ENCODE measurements at regions not wholly inside any gene's neighbourhood (a gene's known extent, or its start where the extent isn't known, plus 50 kb on each side); places are given as distances from the start of the nearest gene placed in this dataset.

DNA sequence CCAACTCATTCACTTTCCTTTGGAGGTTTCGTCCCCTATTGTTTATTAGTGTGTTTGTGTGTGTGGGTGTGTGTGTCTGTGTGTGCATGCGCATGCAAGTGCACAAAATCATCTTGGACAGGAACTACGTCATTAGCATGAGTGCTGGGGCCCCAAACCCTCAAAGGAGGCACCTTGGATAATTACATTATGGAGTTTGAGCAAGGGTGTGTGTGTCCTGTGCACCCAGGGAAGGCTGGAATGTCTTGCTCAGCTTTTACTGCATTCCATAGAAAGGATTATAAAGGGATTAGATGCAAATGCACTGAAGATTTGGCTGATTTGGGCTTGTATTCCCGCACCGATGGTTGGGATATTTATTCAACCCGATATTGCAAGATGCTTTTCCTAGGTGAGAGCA, 203.4 kb upstream of the NAV2 start:
- H3K4me1 ChIP-seq (ENCODE audit: insufficient read depth, poor library complexity, severe bottlenecking): no peaks in the 10 kb centered on the region
- TF ChIP-seq, protein P1, sequence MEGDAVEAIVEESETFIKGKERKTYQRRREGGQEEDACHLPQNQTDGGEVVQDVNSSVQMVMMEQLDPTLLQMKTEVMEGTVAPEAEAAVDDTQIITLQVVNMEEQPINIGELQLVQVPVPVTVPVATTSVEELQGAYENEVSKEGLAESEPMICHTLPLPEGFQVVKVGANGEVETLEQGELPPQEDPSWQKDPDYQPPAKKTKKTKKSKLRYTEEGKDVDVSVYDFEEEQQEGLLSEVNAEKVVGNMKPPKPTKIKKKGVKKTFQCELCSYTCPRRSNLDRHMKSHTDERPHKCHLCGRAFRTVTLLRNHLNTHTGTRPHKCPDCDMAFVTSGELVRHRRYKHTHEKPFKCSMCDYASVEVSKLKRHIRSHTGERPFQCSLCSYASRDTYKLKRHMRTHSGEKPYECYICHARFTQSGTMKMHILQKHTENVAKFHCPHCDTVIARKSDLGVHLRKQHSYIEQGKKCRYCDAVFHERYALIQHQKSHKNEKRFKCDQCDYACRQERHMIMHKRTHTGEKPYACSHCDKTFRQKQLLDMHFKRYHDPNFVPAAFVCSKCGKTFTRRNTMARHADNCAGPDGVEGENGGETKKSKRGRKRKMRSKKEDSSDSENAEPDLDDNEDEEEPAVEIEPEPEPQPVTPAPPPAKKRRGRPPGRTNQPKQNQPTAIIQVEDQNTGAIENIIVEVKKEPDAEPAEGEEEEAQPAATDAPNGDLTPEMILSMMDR (IDR thresholded peaks at IDR 0.05; ENCODE audit: poor library complexity, severe bottlenecking): no peak
- ATAC-seq (ENCODE audit: low read depth): no peak
- H3K27me3 ChIP-seq (ENCODE audit: insufficient read depth, poor library complexity, severe bottlenecking): no peaks in the 10 kb centered on the region
- H3K9me3 ChIP-seq (ENCODE audit: severe bottlenecking): no peaks in the 10 kb centered on the region
- no peak for DNase-seq (ENCODE audit: low spot score)
- H3K36me3 ChIP-seq (ENCODE audit: low read depth): no peaks in the 10 kb centered on the region
- H3K4me3 ChIP-seq (ENCODE audit: severe bottlenecking): no peak overlapping the region
- no peak overlapping the region for H3K27ac ChIP-seq (ENCODE audit: poor library complexity, severe bottlenecking)

- H3K36me3 ChIP-seq (ENCODE audit: low read depth): no peaks in the 10 kb centered on the region
- ATAC-seq (ENCODE audit: low read depth): peak; percentile 82
- no peak for DNase-seq (ENCODE audit: low spot score)
- H3K27ac ChIP-seq (ENCODE audit: poor library complexity, severe bottlenecking): no peak overlapping the region
- TF ChIP-seq, protein P1 (IDR thresholded peaks at IDR 0.05; ENCODE audit: poor library complexity, severe bottlenecking): no peak
- no peaks in the 10 kb centered on the region for H3K9me3 ChIP-seq (ENCODE audit: severe bottlenecking)
- no peaks in the 10 kb centered on the region for H3K27me3 ChIP-seq (ENCODE audit: insufficient read depth, poor library complexity, severe bottlenecking)
- no peaks in the 10 kb centered on the region for H3K4me1 ChIP-seq (ENCODE audit: insufficient read depth, poor library complexity, severe bottlenecking)
- H3K4me3 ChIP-seq (ENCODE audit: severe bottlenecking): no peak overlapping the region
Measured at GRCh38 chr11:19508165-19508564, 204.5 kb upstream of the NAV2 start.

- ATAC-seq (ENCODE audit: low read depth): no peak
- DNase-seq (ENCODE audit: low spot score): no peak
- TF ChIP-seq, protein P1 (IDR thresholded peaks at IDR 0.05; ENCODE audit: poor library complexity, severe bottlenecking): no peak
- H3K4me3 ChIP-seq (ENCODE audit: severe bottlenecking): no peak overlapping the region
- H3K27ac ChIP-seq (ENCODE audit: poor library complexity, severe bottlenecking): no peak overlapping the region
- no peaks in the 10 kb centered on the region for H3K4me1 ChIP-seq (ENCODE audit: insufficient read depth, poor library complexity, severe bottlenecking)
- H3K36me3 ChIP-seq (ENCODE audit: low read depth): no peaks in the 10 kb centered on the region
- H3K27me3 ChIP-seq (ENCODE audit: insufficient read depth, poor library complexity, severe bottlenecking): no peaks in the 10 kb centered on the region
- no peaks in the 10 kb centered on the region for H3K9me3 ChIP-seq (ENCODE audit: severe bottlenecking)
Measured at GRCh38 chr11:19506816-19507486, 205.7 kb upstream of the NAV2 start.

GRCh38 chr11:19502691-19503253, 209.9 kb upstream of the NAV2 start:
- TF ChIP-seq, protein P1 (IDR thresholded peaks at IDR 0.05; ENCODE audit: poor library complexity, severe bottlenecking): no peak
- H3K4me3 ChIP-seq (ENCODE audit: severe bottlenecking): no peak overlapping the region
- no peaks in the 10 kb centered on the region for H3K27me3 ChIP-seq (ENCODE audit: insufficient read depth, poor library complexity, severe bottlenecking)
- no peak overlapping the region for H3K27ac ChIP-seq (ENCODE audit: poor library complexity, severe bottlenecking)
- ATAC-seq (ENCODE audit: low read depth): no peak
- no peaks in the 10 kb centered on the region for H3K4me1 ChIP-seq (ENCODE audit: insufficient read depth, poor library complexity, severe bottlenecking)
- H3K9me3 ChIP-seq (ENCODE audit: severe bottlenecking): no peaks in the 10 kb centered on the region
- DNase-seq (ENCODE audit: low spot score): no peak
- H3K36me3 ChIP-seq (ENCODE audit: low read depth): no peaks in the 10 kb centered on the region

GRCh38 chr11:19501631-19502030, 211.0 kb upstream of the NAV2 start:
- Histone ChIP-seq H3K27ac (ENCODE audit: poor library complexity, severe bottlenecking) (no peak overlapping the region), H3K27me3 (ENCODE audit: insufficient read depth, poor library complexity, severe bottlenecking) (no peaks in the 10 kb centered on the region), H3K4me1 (ENCODE audit: insufficient read depth, poor library complexity, severe bottlenecking) (no peaks in the 10 kb centered on the region), H3K4me3 (ENCODE audit: severe bottlenecking) (no peak overlapping the region), H3K9me3 (ENCODE audit: severe bottlenecking) (no peaks in the 10 kb centered on the region), H3K36me3 (ENCODE audit: low read depth) (no peaks in the 10 kb centered on the region)
- ATAC-seq (ENCODE audit: low read depth) (no peak), DNase-seq (ENCODE audit: low spot score) (no peak)
- TF ChIP-seq, protein P1 (IDR thresholded peaks at IDR 0.05; ENCODE audit: poor library complexity, severe bottlenecking): no peak

Data from RWPE2 (cell line).